Esophagus muscularis mucosa (tissue), 4 donors: ENCODE measurements at regions not wholly inside any gene's neighbourhood (a gene's known extent, or its start where the extent isn't known, plus 50 kb on each side); places are given as distances from the start of the nearest gene placed in this dataset.

Source experiments
- DNase-seq: peaks from one replicate; pipeline ENCODE4 v3.0.0-alpha.2; 2017; ENCODE audit errors: extremely low spot score
- H3K27ac ChIP-seq, 4 donors: fragments of 200-600 bp; sonication (generic); replicated peaks in 1 of 4; 1 replicate in 3 of 4; 2 replicates in 1 of 4; pipeline ENCODE4 v1.5.1; 2016 to 2019; ENCODE audit warnings: mild to moderate bottlenecking in 1 of 4
- H3K27me3 ChIP-seq, 4 donors: fragments of 200-600 bp; sonication (generic); one replicate each; pipeline versions ENCODE4 v1.5.1 to v1.6.0; 2016 to 2019
- H3K36me3 ChIP-seq, 4 donors: fragments of 200-600 bp; sonication (generic); one replicate each; pipeline ENCODE4 v1.5.1; 2016 to 2019
- H3K4me1 ChIP-seq, 4 donors: fragments of 200-600 bp; sonication (generic); one replicate each; pipeline ENCODE4 v1.5.1; 2016 to 2019
- H3K4me3 ChIP-seq, 4 donors: fragments of 200-600 bp; sonication (generic); 1 replicate in 2 of 4; 2 replicates in 2 of 4; pipeline ENCODE4 v1.5.1; 2016 to 2019; ENCODE audit warnings: mild to moderate bottlenecking in 4 of 4, moderate library complexity in 1 of 4
- H3K9me3 ChIP-seq, 4 donors: fragments of 200-600 bp; sonication (generic); 1 replicate in 3 of 4; 2 replicates in 1 of 4; pipeline ENCODE4 v1.5.1; 2016 to 2019
- CTCF ChIP-seq, 3 experiments: fragments of 200-600 bp in 2 of 3; fragments of 450-650 bp in 1 of 3; sonication (generic) in 2 of 3; IDR thresholded peaks; one replicate each; pipeline ENCODE4 v1.5.1; 2017 to 2019; ENCODE audit warnings: antibody characterized with exemption in 3 of 3, mild to moderate bottlenecking in 2 of 3, moderate library complexity in 1 of 3
- EP300 ChIP-seq: sonication (generic); formaldehyde crosslinking; IDR thresholded peaks from one replicate; pipeline ENCODE4 v1.6.1; 2017; ENCODE audit warnings: antibody characterized with exemption
- POLR2A ChIP-seq: fragments of 450-650 bp; IDR thresholded peaks from one replicate; pipeline ENCODE4 v1.6.1; 2017; ENCODE audit warnings: antibody characterized with exemption, moderate library complexity, mild to moderate bottlenecking, low read depth
- POLR2AphosphoS5 ChIP-seq, 2 donors: sonication (generic); formaldehyde crosslinking; IDR thresholded peaks; one replicate each; pipeline ENCODE4 v1.6.1; 2017; ENCODE audit warnings: antibody characterized with exemption in 2 of 2
- WGBS: methylation state at CpG from one replicate; pipeline ENCODE4 v1.1.5; 2018; 5-methylcytosine and 5-hydroxymethylcytosine counted together
- intact Hi-C: fragments of 100-400 bp; cut with DNase I; formaldehyde crosslinking; loops from one replicate; pipeline ENCODE4 v1.15.1; 2023

- no peaks in the 10 kb centered on the region for H3K9me3 ChIP-seq
- DNase-seq, result no peak
- 89% methylated on average over 8 of the region's 8 CpGs for WGBS
- no peaks in the 10 kb centered on the region for H3K36me3 ChIP-seq
- no peak for TF ChIP-seq POLR2AphosphoS5 (IDR thresholded peaks at IDR 0.05)
- no peak for TF ChIP-seq EP300
- TF ChIP-seq CTCF (IDR thresholded peaks at IDR 0.05), result no peak
- TF ChIP-seq POLR2A, result no peak
- no peak overlapping the region for H3K27ac ChIP-seq
- H3K27me3 ChIP-seq, result no peaks in the 10 kb centered on the region
- intact Hi-C loops, result no loop called here
- no peak overlapping the region for H3K4me3 ChIP-seq
- no peaks in the 10 kb centered on the region for H3K4me1 ChIP-seq
Measured at GRCh38 chr20:24821391-24821790, 127.7 kb upstream of the CST7 start.

GRCh38 chr20:24823176-24823784 is 125.8 kb upstream of the CST7 start:
- H3K9me3 ChIP-seq, result no peaks in the 10 kb centered on the region
- H3K4me1 ChIP-seq, result no peaks in the 10 kb centered on the region
- no peaks in the 10 kb centered on the region for H3K27me3 ChIP-seq
- WGBS, result 75% methylated on average over 8 of the region's 8 CpGs
- H3K27ac ChIP-seq, result no peak overlapping the region
- DNase-seq, result no peak
- TF ChIP-seq POLR2AphosphoS5 (IDR thresholded peaks at IDR 0.05) (no peak), CTCF (IDR thresholded peaks at IDR 0.05) (no peak), EP300 (no peak), POLR2A (no peak)
- no peaks in the 10 kb centered on the region for H3K36me3 ChIP-seq
- intact Hi-C loops, result no loop called here
- no peak overlapping the region for H3K4me3 ChIP-seq

GRCh38 chr20:24823989-24824693 is 124.9 kb upstream of the CST7 start:
- WGBS, result 87% methylated on average over 8 of the region's 13 CpGs
- no peak overlapping the region for H3K4me3 ChIP-seq
- H3K9me3 ChIP-seq, result no peaks in the 10 kb centered on the region
- intact Hi-C loops, result no loop called here
- H3K27ac ChIP-seq, result no peak overlapping the region
- no peaks in the 10 kb centered on the region for H3K27me3 ChIP-seq
- no peaks in the 10 kb centered on the region for H3K36me3 ChIP-seq
- no peak for TF ChIP-seq CTCF (IDR thresholded peaks at IDR 0.05)
- no peak for TF ChIP-seq POLR2AphosphoS5 (IDR thresholded peaks at IDR 0.05)
- TF ChIP-seq EP300, result no peak
- DNase-seq, result no peak
- no peaks in the 10 kb centered on the region for H3K4me1 ChIP-seq

GRCh38 chr20:24825591-24825990 is 123.5 kb upstream of the CST7 start:
- Histone ChIP-seq H3K4me3 (no peak overlapping the region), H3K9me3 (peaks cover 0 to under 1% (median 0%) of the 10 kb centered on the region in 4 donors), H3K36me3 (no peaks in the 10 kb centered on the region), H3K27me3 (no peaks in the 10 kb centered on the region), H3K4me1 (no peaks in the 10 kb centered on the region), H3K27ac (no peak overlapping the region)
- intact Hi-C loops, result loop anchor here (5.0 kb wide), 1 partner anchor 268 kb away; no protein-coding TSS in a partner anchor
- no peak for DNase-seq
- 95% methylated on average over 4 of the region's 6 CpGs for WGBS
- TF ChIP-seq EP300 (no peak), CTCF (IDR thresholded peaks at IDR 0.05) (no peak), POLR2AphosphoS5 (IDR thresholded peaks at IDR 0.05) (no peak), POLR2A (no peak)
